COLO829 (cell line): ENCODE measurements at regions not wholly inside any gene's neighbourhood (a gene's known extent, or its start where the extent isn't known, plus 50 kb on each side); places are given as distances from the start of the nearest gene placed in this dataset.

ENCODE experiments used
- DNase-seq: peaks from one replicate; pipeline ENCODE4 v3.0.0; 2012; ENCODE audit warnings: low spot score

- no peak for DNase-seq
Observed at GRCh38 chr2:145049475-145049874, 529.6 kb upstream of the ZEB2 start.

DNA sequence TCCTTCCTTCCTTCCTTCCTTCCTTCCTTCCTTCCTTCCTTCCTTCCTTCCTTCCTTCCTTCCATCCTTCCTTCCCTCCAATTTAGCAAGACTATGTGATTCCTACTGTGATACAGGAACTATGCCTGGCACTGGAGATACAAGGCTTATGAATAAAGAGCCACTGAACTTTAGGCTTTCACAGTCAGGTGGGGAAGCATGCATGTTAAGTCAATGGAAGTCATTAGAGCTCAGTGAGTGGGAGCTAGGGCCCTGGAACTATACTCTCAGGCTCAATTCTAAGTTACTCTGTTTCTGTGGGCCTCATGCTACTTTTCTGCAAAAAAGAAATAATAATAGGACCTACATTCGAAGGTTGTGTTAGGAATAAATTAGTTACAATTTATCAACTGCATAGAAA, 527.6 kb upstream of the ZEB2 start:
- no peak for DNase-seq

DNA sequence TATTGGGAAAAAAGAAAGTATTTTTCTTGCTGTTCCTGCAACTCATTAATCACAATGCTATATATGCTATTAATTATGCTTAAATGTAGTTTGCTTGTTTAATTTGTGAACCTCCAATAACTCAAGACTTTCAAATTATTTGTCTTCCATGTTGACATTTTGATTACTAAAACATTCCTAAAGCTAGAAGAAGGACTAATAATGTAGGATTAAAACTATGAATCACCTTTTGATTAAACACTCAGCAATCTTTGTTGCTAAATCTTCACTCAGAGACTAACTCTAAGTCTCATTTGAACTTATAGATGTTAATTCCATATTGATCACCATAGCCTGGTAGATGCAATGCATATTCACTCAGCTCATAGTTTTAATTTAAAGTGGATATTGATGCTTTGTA, 524.6 kb upstream of the ZEB2 start:
- DNase-seq = no peak

DNA sequence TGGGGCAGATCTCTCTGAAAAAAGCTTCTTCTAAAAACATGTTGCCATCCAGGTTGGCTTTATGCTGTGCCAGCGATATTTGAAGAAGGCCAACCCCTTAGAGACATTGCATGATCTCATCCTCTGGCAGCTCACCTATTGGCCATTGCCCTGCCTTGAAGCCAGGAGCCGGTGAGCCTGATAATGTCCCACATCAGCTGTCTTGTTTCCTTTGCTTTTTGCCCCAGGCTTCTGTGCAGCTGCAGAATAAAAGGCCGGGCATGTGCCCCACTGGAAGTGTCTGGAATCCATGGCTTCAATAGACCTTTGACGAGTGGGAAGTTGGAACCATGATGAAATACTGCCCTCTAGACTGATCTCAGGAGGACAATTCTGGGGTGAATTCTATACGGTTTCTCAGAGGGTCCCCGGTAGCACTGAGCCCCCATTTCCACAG, 523.5 kb upstream of the ZEB2 start:
- DNase-seq = peak; percentile 65

DNA sequence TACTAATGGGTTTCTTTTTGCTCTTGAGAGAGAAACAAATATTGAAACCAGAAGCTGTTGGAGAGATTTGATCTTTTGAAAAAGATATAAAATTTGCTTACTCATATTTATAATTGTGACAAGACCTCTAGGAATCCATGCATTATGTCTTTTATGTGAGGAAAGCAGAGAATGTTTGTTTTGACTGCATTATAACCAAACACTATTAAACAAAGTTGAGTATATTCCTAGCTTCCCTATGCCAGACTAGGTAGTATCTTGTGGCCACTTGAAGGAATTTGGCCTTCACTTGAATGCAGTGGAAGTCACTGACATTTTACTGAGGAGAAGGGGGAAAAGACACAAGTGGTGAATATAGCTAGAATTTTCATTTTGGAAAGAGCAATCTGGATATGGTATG, 521.8 kb upstream of the ZEB2 start:
- no peak for DNase-seq

GRCh38 chr2:145040433-145040832, 520.5 kb upstream of the ZEB2 start:
- no peak for DNase-seq

DNA sequence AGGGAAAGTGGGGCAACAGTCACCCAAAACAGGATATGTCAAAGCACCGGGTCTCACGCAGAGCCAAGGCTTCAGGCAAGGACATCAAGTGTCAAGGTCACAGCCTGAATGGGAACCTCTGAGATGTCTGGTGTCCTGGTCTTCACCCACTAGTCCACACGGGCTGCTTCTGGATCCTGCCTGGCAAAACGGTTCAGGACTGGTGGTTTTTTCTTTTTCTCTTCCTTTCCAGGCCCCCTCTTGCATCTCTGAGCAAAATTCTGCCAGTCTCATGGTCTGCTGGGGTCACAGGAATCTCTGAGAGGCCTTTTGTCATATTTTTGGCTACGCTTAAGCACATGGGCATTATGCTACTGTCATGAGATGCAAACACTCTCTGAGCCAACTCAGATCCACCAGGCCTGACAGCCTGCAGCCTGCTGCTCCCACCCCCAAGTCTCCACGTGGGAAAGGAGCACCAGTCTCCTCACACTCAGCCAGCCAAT, 518.2 kb upstream of the ZEB2 start:
- DNase-seq = peak; percentile 72

DNA sequence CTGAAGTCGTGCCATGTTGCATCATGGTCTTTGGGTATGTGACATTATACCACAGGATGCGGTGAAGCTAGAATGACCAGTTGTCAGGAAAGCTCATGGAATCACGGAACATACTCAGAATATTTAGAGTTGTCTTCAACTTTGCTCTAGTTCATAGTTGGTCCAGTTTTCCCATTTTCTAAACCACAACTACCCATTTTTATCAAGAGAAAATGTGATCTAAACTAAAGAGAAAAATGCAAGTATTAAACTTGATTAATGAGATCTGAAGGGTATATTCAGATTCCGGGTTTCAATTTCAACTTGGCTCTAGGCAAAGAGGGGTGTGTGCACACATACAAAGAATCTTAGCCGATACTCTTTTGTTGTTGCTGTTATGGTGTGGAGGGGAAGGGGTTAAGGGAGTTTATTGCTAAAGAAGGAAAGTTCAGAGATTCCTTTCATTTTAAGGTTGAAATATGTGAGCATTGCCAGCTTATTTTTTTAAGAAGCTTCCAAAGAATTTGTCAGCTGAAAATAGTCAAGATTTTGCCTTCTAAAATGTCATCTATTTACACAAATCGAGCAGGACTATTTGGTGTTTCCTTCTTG, 516.6 kb upstream of the ZEB2 start:
- DNase-seq = no peak

DNA sequence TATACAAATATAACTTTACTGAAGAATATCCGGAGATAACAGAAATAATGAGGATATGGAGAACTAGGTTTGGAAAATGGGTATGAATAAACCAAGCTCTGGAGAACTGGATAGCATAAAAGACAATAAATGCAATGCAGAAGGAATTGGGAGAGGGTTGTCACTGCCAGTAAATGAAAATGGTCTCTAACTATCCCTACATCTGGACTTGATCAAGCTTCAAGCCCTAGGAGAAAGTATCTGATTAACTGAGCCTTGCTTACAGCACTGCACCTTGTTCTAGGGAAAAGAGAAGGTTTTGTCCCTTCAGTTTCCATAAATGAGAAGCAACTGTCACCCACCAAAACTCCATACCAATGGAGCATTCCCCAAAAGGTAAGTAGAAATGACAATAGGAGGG, 514.6 kb upstream of the ZEB2 start:
- DNase-seq = no peak

DNA sequence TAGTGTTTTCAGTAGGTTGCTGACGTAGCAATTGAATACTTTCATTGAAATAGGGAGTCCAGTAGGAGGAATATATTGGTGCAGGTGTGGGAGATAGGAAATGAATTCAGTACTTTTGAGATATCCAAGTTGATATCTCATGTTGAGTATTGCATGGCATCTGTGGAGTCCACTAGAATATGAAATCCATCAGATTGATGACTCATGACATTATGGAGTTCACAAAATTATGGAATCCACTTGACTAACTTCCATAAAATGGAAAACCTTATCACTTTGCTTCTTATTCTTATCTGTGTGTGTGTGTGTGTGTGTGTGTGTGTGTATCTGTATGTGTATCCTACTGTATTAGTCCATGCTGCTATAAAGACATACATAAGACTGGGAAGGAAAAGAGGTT, 513.5 kb upstream of the ZEB2 start:
- no peak for DNase-seq

DNA sequence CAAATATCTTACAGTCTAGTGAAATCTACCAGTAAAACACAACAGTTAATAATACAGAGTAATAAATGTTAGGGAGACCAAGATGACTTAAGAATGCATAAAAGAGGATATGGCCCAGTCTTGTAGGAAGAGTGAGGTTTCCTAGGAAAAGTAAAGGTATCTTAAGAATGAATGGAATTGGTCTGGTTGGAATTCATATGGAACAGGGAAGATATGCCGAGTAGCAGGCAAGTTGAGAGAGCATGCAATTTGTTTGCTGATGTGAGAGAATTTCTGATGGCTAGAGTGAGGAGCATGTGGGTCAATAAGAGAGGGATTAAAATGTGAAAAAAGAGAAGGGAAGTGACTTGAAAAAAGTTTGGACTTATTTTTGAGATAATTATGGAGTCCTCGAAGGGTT, 512.9 kb upstream of the ZEB2 start:
- no peak for DNase-seq

- DNase-seq = no peak
Observed at GRCh38 chr2:145029873-145030272, 510.0 kb upstream of the ZEB2 start.

- DNase-seq = no peak
Observed at GRCh38 chr2:145029081-145029480, 509.2 kb upstream of the ZEB2 start.

DNA sequence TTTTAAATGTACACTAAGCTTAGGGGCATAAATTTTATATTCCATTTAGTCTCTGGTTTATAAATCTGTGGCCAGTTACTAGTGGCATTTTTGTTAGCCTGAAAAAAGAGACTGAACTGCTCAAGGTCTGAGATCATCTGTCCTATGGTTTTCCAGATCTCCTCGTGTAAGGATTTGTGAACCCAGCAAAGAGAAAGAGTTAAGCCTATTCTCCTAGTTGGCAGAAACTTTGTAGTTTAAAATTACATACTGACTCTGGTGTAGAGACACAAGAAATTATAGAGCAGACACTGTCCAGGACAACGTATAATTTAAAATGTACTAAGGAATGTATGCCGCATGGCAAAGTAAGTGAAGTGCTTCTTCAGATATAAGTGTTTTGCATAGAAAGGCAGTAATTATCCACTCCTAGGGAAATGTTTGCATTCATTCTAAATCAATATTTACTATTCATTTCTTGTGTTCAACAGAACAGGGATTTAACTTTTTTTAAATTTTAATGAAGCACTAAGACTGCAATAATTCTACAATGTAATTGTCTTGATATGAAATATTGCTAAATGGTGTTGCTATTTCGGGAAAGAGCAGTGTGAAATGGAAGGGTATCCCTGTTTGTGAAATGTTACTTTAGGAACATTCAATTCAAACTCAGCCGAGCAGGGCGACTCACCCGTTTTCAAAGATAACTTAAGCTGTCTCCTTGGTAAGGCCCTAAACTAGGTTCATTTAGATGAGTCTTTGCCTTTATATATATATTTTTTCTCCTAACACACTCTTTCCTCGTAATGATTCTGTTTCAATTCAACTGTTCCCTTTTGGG, 508.4 kb upstream of the ZEB2 start:
- no peak for DNase-seq

- peak; percentile 77 for DNase-seq
Observed at GRCh38 chr2:145026456-145027455, 506.8 kb upstream of the ZEB2 start.

GRCh38 chr2:145025382-145025781, 505.5 kb upstream of the ZEB2 start:
- DNase-seq = no peak

DNA sequence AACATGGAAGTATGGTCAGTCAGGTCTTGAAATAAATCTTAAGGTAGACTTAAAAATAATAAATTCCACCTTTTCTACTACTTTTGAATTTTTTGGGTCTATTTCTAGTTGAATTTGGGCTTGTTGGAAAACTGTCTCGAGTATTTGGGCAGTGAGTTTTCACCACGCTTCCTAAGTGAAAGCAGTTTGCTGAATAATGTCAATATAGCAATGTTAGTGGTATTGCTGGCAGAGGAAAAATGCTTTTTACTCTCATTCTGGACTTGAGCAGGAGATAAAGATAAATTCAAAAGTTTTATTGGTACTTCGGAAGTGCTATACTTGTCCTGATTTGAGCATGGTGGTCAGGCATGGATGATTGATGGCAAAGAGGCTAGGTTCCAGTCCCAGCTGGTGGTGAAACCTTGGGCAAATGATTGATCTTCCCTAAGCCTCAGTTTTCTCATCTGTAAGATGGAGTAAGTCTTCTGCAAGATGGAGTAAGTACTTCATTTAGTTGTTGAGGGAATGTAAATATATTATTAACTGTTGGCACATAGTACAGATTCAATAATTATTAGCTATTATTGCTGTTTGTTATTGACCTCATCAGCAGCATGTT, 503.5 kb upstream of the ZEB2 start:
- DNase-seq = no peak

DNA sequence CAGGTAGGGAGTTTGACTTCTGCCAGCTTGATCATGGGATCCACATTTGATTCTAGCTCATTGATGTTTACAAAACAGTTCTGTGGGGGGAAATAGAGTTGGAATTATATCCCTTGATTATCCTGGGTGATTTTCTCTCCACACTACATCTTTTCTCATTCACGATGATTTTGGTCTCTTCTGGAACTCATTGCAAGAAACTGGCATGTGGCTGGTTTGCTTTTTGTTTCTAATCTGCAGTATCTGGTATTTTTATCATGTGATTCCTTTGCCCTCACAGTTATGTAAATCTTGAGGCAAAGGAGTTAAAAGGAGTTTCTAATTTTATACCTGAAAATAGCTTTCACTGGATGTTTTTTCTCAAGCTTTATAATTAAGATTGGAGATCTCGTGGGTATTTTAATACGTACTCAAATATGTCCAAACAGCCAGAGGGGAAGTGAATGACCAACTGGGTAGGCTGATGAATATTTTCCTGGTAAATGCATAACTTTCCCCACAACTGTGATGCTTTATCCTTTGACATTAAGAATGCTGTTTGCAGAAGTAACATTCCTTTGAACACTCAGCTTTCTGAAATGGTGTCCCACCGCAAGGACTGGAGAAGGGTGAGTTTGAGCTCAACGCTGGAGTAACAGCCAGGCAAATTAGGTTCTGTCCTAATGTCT, 502.9 kb upstream of the ZEB2 start:
- DNase-seq = peak; percentile 79

GRCh38 chr2:145021962-145022665, 502.2 kb upstream of the ZEB2 start:
- no peak for DNase-seq

- DNase-seq = no peak
Observed at GRCh38 chr2:145020694-145021093, 500.8 kb upstream of the ZEB2 start.

DNA sequence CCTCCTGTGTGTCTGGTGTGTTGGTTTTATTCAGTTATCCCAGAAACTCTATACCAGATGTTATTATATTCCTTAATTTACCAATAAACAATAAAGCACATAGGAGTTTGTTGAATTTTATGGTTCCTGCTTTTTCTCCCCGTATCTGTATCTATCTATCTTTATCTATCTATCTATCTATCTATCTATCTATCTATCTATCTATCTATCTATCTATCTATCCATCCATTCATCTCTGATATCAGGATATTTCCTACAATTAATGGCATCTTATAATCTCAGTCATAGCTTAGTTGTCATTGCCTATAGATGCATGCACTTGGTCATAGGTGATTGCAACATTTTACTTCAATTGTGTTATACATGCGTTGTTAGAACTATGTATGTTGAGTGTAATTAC, 500.2 kb upstream of the ZEB2 start:
- no peak for DNase-seq
